Lung (tissue), 11 donors: ENCODE measurements at regions not wholly inside any gene's neighbourhood (a gene's known extent, or its start where the extent isn't known, plus 50 kb on each side); places are given as distances from the start of the nearest gene placed in this dataset.

ENCODE experiments used
- ATAC-seq: fragments of 200-7000 bp; cut with Tn5 transposase; one replicate; pipeline ENCODE4 v1.9.1; 2020; ENCODE audit warnings: moderate number of reproducible peaks; ENCODE audit not compliant: insufficient read depth, low FRiP score
- DNase-seq, 3 donors: peaks; one replicate each; pipeline ENCODE4 v3.0.0-alpha.2; 2013 to 2017
- H3K27ac ChIP-seq, 2 donors: one replicate each; pipeline ENCODE4 v1.5.1; 2013; ENCODE audit warnings: mild to moderate bottlenecking in 2 of 2, moderate library complexity in 2 of 2, control low read depth in 1 of 2, inconsistent platforms in 1 of 2, low read depth in 1 of 2, low read length in 1 of 2
- H3K27me3 ChIP-seq, 3 donors: one replicate each; pipeline ENCODE4 v1.5.1; 2013; ENCODE audit warnings: low read length in 2 of 3; ENCODE audit not compliant: control insufficient read depth in 3 of 3, insufficient read depth in 3 of 3
- H3K36me3 ChIP-seq, 4 donors: one replicate each; pipeline ENCODE4 v1.5.1; 2013; ENCODE audit warnings: low read length in 4 of 4, mild to moderate bottlenecking in 1 of 4, moderate library complexity in 1 of 4; ENCODE audit not compliant: control insufficient read depth in 4 of 4, insufficient read depth in 4 of 4
- H3K4me1 ChIP-seq, 5 donors: one replicate each; pipeline ENCODE4 v1.5.1; 2013; ENCODE audit warnings: low read length in 5 of 5, mild to moderate bottlenecking in 2 of 5, moderate library complexity in 1 of 5; ENCODE audit not compliant: control insufficient read depth in 5 of 5, insufficient read depth in 5 of 5
- H3K4me3 ChIP-seq: one replicate; pipeline ENCODE4 v1.5.1; 2013; ENCODE audit warnings: mild to moderate bottlenecking, control low read depth, moderate library complexity
- H3K9ac ChIP-seq, 2 donors: one replicate each; pipeline ENCODE4 v1.5.1; 2013; ENCODE audit warnings: low read length in 2 of 2, control low read depth in 1 of 2; ENCODE audit not compliant: insufficient read depth in 1 of 2
- H3K9me3 ChIP-seq, 4 donors: one replicate each; pipeline ENCODE4 v1.5.1; 2013; ENCODE audit warnings: low read length in 3 of 4, mild to moderate bottlenecking in 1 of 4, moderate library complexity in 1 of 4; ENCODE audit not compliant: control insufficient read depth in 4 of 4, insufficient read depth in 3 of 4
- WGBS, 2 donors: extraction: QIAGEN DNeasy Blood & Tissue Kit; methylation state at CpG; one replicate each; pipeline ENCODE4 v1.1.7; 2013; 5-methylcytosine and 5-hydroxymethylcytosine counted together
- TF ChIP-seq, protein P1 (sequence below): IDR thresholded peaks from 2 replicates; pipeline ENCODE4 v1.5.1; 2012; ENCODE audit warnings: mild to moderate bottlenecking; ENCODE audit errors: control extremely low read depth, extremely low read depth
- donor health status: control.
- donor health status: control.
- donor health status: Bipolar disorder and iron deficiency.
- donor health status: healthy.
- donor health status: DM: yes; HTN: yes; CAD: no.

DNA sequence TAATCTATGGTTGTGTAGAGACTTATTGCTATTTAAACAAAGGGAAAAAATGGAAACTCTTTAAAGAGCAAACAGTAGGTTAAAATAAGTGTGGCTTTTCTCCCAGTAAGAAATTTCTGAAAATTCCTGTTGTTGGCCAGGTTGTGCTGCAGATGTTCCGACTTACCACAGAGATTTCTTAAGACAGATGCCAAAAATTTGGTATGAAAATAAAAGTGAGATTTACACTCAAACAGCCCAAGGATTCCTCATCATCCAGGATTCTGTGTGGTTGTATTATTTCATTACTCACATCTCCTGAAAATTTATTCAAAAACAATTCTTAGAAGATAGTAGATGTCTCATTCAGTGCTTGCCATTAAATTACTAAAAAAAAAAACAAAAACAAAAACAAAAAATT is 296.7 kb upstream of the PTBP2 start:
- H3K4me1 ChIP-seq: no peaks in the 10 kb centered on the region
- DNase-seq (no peak), ATAC-seq (no peak)
- no peak overlapping the region for H3K4me3 ChIP-seq
- no peak overlapping the region for H3K9ac ChIP-seq
- no peaks in the 10 kb centered on the region for H3K9me3 ChIP-seq
- no peaks in the 10 kb centered on the region for H3K36me3 ChIP-seq
- H3K27ac ChIP-seq: no peak overlapping the region
- TF ChIP-seq, protein P1, sequence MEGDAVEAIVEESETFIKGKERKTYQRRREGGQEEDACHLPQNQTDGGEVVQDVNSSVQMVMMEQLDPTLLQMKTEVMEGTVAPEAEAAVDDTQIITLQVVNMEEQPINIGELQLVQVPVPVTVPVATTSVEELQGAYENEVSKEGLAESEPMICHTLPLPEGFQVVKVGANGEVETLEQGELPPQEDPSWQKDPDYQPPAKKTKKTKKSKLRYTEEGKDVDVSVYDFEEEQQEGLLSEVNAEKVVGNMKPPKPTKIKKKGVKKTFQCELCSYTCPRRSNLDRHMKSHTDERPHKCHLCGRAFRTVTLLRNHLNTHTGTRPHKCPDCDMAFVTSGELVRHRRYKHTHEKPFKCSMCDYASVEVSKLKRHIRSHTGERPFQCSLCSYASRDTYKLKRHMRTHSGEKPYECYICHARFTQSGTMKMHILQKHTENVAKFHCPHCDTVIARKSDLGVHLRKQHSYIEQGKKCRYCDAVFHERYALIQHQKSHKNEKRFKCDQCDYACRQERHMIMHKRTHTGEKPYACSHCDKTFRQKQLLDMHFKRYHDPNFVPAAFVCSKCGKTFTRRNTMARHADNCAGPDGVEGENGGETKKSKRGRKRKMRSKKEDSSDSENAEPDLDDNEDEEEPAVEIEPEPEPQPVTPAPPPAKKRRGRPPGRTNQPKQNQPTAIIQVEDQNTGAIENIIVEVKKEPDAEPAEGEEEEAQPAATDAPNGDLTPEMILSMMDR: no peak
- WGBS, 2 donors: 72 to 85% methylated on average over 1 of the region's 1 CpG
- no peaks in the 10 kb centered on the region for H3K27me3 ChIP-seq

DNA sequence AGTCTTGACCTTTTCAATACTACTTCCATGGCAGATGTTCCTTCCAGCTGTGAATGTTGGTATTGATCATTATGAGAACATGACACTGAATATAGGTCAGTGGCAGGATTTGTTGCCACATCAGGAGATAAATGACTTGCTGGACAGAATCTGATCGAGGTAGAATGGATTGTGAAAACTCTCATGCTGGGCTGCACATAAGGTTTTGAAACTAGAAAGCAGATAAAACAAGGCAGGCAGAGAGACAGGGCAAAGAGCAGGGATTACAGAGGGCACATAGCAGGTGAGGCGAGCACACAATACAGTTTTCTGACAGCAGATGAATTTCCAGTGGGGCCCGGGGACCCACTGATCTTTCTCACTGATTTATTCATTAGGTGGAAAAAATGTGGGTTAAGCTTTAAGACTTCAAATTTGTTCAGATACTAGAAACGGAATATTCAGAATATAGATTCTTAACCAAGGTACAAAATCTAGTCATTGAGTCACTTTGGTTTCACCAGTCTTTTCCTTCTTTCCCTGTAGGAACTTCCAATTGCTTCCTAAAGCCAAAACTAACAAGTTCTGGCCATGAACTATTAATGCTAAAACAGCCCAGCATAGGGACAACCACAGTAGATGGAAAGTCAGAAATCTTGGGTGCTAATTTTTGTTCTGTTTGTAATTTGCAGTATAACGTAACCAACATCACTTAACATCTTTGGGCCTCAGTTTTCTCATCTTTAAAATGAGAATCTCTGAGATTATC is 296.0 kb upstream of the PTBP2 start:
- no peaks in the 10 kb centered on the region for H3K36me3 ChIP-seq
- ATAC-seq (no peak), DNase-seq (no peak)
- no peak overlapping the region for H3K27ac ChIP-seq
- TF ChIP-seq, protein P1: no peak
- WGBS, 2 donors: 53 to 84% methylated on average over 5 of the region's 5 CpGs
- H3K9me3 ChIP-seq: no peaks in the 10 kb centered on the region
- H3K9ac ChIP-seq: no peak overlapping the region
- no peaks in the 10 kb centered on the region for H3K4me1 ChIP-seq
- H3K4me3 ChIP-seq: no peak overlapping the region
- H3K27me3 ChIP-seq: no peaks in the 10 kb centered on the region

DNA sequence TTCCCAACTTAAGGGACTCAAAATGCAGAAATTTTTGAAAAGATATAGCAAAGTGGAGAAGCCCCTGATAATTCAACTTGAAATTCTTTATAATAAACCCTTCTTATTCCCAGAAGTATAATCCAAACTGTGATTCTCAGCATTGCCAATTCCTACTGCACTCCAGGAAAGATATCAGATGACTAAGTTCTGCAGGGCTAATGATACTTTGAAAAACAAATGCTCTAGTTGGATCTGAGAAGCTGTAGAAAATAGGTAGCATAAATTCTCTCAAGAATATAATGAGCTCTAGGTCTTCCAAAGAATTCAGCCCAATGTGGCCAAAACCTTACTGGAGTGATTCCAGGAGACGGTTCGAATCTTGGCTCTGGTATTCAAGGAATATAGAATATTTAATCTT is 294.0 kb upstream of the PTBP2 start:
- H3K27ac ChIP-seq: no peak overlapping the region
- no peak overlapping the region for H3K9ac ChIP-seq
- no peaks in the 10 kb centered on the region for H3K27me3 ChIP-seq
- TF ChIP-seq, protein P1: no peak
- H3K4me1 ChIP-seq: no peaks in the 10 kb centered on the region
- DNase-seq (no peak), ATAC-seq (no peak)
- WGBS, 2 donors: 74 to 84% methylated on average over 2 of the region's 2 CpGs
- H3K9me3 ChIP-seq: no peaks in the 10 kb centered on the region
- no peaks in the 10 kb centered on the region for H3K36me3 ChIP-seq
- no peak overlapping the region for H3K4me3 ChIP-seq

DNA sequence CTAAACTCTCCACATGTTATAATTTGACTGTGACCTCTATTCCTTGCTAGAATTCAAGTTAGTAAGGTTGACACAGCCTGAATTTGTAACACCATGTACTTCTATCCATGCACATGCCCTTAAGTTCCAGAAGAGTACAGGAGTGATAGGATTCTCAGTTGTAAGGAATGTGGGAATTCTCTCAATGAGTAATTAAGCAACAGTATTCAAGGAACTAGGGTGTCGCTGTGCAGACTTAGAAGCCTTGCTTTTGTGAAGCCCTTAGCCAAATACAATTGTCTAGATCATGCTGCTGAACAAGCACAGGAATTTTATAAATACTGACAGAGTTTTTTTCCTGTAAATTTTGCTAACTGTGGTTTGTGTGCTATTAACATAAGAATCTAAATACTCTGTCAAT is 276.3 kb upstream of the PTBP2 start:
- H3K36me3 ChIP-seq: no peaks in the 10 kb centered on the region
- ATAC-seq (no peak), DNase-seq (no peak)
- H3K9ac ChIP-seq: no peak overlapping the region
- H3K4me1 ChIP-seq: no peaks in the 10 kb centered on the region
- no peaks in the 10 kb centered on the region for H3K27me3 ChIP-seq
- peaks cover 0 to 2% (median 0%) of the 10 kb centered on the region in 4 donors for H3K9me3 ChIP-seq
- H3K27ac ChIP-seq: no peak overlapping the region
- H3K4me3 ChIP-seq: no peak overlapping the region
- 74 to 85% methylated on average over 1 of the region's 1 CpG for WGBS, 2 donors
- TF ChIP-seq, protein P1: no peak
